Ovary (tissue), 3 donors: ENCODE measurements at regions not wholly inside any gene's neighbourhood (a gene's known extent, or its start where the extent isn't known, plus 50 kb on each side); places are given as distances from the start of the nearest gene placed in this dataset.

Experiments used
- EP300 ChIP-seq: sonication (generic); formaldehyde crosslinking; IDR thresholded peaks from one replicate; pipeline ENCODE4 v1.6.1; 2017; ENCODE audit warnings: antibody characterized with exemption
- POLR2A ChIP-seq: fragments of 450-650 bp; IDR thresholded peaks from one replicate; pipeline ENCODE4 v1.6.1; 2017; ENCODE audit warnings: antibody characterized with exemption, mild to moderate bottlenecking, moderate library complexity
- TF ChIP-seq, protein P1 (sequence below), 3 donors: fragments of 450-650 bp in 2 of 3; fragments of 200-600 bp in 1 of 3; IDR thresholded peaks; one replicate each; pipeline versions ENCODE4 v1.5.1 to v1.8.0; 2016 to 2022; ENCODE audit warnings: antibody characterized with exemption in 3 of 3, mild to moderate bottlenecking in 1 of 3
- donor health status: DM: no; HTN: no; CAD: no.

DNA sequence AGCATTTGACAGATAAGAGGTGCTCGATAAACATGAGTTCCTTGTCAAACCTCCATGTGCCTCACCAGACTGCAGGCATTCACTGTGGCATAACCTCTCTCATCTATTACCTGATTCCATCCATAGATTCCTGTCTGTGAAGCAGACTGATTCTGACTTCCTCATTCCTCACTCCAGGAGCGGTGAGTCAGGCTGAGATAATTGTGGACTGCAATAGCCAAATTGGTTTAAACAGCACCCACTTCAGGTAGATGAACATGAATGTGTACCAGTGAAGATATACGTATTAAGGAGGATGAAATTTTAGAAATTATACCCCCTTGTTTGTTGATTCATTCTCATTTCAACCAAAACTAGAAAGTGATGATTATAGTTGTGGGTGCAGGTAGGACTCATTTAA is 391.2 kb downstream of the HINT1 start:
- no peak for TF ChIP-seq EP300
- TF ChIP-seq, protein P1, sequence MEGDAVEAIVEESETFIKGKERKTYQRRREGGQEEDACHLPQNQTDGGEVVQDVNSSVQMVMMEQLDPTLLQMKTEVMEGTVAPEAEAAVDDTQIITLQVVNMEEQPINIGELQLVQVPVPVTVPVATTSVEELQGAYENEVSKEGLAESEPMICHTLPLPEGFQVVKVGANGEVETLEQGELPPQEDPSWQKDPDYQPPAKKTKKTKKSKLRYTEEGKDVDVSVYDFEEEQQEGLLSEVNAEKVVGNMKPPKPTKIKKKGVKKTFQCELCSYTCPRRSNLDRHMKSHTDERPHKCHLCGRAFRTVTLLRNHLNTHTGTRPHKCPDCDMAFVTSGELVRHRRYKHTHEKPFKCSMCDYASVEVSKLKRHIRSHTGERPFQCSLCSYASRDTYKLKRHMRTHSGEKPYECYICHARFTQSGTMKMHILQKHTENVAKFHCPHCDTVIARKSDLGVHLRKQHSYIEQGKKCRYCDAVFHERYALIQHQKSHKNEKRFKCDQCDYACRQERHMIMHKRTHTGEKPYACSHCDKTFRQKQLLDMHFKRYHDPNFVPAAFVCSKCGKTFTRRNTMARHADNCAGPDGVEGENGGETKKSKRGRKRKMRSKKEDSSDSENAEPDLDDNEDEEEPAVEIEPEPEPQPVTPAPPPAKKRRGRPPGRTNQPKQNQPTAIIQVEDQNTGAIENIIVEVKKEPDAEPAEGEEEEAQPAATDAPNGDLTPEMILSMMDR (IDR thresholded peaks at IDR 0.05), result no peak
- no peak for TF ChIP-seq POLR2A
